GM19452 (cell line): ENCODE measurements at regions not wholly inside any gene's neighbourhood (a gene's known extent, or its start where the extent isn't known, plus 50 kb on each side); places are given as distances from the start of the nearest gene placed in this dataset.
"Not testable (repeated sequence)": the region's sequence is repeated elsewhere in the genome, so short reads cannot be mapped to it uniquely, and the experiment has no call there.

ENCODE experiments used
- ATAC-seq: cut with Tn5 transposase; IDR thresholded peaks from one replicate; pipeline ENCODE4 v1.9.1; 2021; ENCODE audit not compliant: unreplicated experiment

DNA sequence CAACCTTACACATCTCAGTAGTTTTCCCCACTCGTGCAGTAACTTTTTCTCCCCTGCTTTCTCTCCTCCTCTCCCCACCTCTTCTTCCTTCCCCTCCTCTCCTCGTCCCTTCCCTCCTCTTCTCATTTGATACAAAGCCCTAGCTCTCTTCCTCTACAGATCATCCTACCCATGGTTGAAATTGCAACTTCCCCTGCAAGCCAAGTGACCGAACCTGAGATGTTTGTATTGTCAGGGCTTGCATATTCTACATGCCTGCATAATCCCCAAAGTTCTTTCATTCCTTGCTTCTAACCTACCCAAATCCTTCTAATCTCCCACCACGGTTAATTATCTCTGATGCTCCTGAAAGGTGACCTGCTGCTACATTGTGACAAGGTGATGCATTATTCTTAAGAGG lies 408.6 kb upstream of the AMELY start:
- ATAC-seq: not testable (repeated sequence)

- ATAC-seq: no peak
Observed at GRCh38 chrY:7318122-7318521, 406.6 kb upstream of the AMELY start.

DNA sequence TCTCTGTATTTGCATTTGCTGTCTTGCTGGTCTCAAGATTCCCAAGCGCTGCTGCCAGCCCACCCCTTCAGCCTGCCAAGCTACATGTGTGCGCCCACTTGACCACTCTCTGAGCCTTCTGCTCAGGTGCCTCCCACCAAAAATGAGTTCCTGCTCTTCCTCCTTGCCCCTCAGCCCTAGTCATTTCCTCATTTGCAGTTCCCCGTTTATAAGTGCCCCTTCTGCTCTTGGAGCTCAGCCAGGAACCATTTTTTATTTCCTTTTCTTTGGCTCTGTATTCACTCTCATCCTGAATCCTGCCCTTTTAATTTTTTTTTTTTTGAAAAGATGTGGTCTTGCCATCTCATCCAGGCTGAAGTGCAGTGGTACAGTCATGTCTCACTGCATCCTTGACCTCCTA lies 406.0 kb upstream of the AMELY start:
- no peak for ATAC-seq

- ATAC-seq: no peak
Observed at GRCh38 chrY:7310482-7311269, 399.1 kb upstream of the AMELY start.

GRCh38 chrY:7308816-7309215 lies 397.3 kb upstream of the AMELY start:
- no peak for ATAC-seq

GRCh38 chrY:7302306-7302705 lies 390.8 kb upstream of the AMELY start:
- ATAC-seq: no peak

DNA sequence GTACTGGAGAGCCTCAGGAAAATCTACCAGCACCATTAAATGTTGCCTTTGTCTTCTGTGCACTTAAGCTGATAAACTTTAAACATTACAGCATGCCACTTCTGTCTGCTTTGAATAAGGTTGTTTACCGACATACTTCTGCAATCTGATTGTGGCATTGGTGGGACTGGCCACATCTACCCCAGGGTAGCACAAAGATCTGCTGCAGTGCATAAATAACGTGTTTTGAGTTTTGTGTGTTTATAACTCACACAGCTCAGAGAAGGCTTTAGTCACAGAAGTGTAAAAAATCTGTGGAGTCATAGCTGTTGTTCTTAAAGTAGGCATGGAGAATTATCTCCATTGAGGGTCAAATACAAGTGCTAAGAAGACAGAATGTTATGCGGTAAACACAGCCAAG lies 388.4 kb upstream of the AMELY start:
- ATAC-seq: no peak

- ATAC-seq: no peak
Observed at GRCh38 chrY:7292113-7292512, 380.6 kb upstream of the AMELY start.

DNA sequence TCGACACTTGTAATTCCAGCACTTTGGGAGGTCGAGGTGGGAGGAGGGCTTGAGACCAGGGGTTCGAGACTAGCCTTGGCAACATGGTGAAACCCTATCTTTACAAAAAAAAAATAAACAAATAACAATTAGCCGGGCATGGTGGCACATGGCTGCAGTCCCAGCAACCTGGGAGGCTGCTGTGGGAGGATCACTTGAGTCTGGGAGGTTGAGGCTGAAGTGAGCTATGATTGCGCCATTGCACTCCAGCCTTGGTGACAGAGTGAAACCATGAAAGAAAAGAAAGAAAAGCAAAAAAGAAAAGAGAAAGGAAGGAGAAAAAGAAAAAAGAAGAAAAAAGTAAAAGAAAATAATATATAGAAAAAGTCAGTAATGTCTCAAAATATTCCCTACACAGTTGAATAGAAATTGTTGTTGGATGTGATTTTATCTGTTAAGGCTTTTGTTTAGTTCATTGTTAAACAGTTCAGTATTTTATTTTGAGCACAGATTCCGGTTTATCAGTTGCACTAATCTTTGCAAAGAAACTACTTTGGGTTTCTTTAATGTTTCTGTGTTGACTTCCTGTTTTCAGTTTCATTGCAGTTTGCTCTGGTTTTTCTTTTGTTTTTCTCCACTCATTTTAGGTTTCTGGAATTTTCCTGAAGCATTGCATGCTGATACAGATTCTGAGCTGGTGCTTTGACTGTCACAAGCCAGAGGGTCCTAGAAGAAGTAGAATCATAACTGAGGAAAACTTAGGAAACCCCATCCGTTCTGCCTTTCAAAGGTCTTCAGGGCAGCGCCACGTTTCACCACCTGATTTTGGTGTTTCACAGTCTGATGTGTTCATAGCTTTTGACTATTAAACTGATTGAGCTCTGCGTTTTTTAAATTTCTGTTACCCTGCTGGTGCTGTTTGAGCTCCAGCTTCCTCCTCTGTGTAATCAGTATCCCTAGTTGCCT lies 378.6 kb upstream of the AMELY start:
- peak; percentile 85 for ATAC-seq

- ATAC-seq: no peak
Observed at GRCh38 chrY:7288611-7289010, 377.1 kb upstream of the AMELY start.

DNA sequence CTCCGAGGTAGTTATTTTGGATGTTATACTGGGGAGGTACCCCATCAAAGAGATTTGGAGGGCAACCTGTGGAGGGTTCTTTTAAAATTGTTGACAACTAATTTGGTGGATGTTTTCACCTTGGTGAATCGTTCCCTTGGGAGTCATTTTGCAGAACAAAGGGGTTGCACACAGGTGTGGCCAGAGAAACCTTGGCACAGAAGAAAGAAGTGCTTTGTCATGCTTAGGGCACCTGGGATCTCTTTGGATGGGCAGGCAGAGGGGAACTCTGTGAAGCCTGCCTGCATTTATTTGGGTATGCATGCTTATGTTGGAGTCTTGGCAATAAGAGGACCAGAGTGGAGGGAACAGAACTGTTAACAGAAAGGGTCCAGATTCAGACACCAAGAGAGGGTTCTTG lies 376.4 kb upstream of the AMELY start:
- ATAC-seq: not testable (repeated sequence)

GRCh38 chrY:7285388-7285787 lies 373.8 kb upstream of the AMELY start:
- no peak for ATAC-seq

DNA sequence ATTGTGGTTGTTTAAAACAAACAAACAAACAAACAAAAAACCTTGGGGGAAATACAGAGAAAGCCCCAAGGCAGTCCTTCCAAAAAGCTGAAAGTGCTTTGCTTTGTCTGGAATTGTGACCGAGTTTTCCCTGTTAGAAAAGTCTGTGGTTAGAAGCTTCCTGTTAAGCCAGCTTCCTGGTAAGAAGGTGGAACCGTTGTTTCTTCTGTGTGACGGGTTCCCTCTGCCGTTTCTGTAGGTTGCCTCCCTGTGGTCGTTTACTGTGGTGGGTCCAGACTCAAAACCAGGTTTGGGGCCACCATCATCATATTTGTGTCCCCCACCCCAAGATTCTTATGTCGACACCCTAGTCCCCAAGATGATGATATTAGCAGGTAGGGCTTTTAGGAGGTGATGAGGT lies 371.4 kb upstream of the AMELY start:
- ATAC-seq: no peak

DNA sequence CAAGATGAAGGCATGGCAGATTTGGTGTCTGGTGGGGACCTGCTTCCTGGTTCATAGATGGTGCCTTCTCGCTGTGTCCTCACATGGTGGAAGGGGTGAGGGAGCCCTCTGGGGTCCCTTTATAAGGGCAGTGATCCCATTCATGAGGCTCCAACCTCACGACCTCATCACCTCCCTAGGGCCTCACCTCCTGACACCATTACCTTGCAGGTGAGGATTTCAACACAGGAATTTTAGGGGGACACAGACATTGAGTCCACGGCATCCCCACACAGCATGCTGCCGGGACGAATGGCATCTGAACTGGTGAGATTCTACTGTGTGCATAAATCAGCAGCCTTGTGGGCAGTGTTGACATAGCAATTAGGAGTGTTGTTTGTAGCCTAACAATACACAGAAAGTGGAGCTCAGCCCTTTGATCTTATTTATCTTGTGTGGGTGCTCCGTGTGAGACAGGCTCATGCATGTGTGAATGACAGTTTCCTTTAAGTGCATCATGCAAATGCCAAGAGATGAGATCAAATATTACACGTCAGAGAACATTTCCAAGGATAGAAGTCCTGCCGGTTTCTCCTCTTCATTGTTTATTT lies 368.7 kb upstream of the AMELY start:
- not testable (repeated sequence) for ATAC-seq

- no peak for ATAC-seq
Observed at GRCh38 chrY:7275751-7276150, 364.2 kb upstream of the AMELY start.

DNA sequence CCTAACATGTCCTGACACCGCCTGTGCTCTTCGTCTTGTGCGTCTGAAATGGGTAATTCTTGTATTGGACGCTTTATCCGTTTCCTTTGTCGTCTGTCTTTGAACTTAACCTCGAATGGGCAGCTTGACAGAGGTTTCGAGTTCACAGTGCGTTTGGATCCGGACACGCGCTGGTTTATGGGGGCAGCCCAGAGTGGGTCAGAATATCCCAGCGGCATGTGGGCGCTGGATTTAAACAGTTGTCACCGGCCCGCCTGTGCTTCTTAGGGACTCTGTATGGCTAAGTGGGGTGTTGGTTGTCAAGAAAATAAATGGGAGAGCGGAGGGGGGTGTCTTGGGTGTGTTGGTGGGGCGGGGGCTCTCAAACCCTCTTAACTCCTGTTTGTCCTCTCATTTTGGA lies 363.5 kb upstream of the AMELY start:
- ATAC-seq: no peak

DNA sequence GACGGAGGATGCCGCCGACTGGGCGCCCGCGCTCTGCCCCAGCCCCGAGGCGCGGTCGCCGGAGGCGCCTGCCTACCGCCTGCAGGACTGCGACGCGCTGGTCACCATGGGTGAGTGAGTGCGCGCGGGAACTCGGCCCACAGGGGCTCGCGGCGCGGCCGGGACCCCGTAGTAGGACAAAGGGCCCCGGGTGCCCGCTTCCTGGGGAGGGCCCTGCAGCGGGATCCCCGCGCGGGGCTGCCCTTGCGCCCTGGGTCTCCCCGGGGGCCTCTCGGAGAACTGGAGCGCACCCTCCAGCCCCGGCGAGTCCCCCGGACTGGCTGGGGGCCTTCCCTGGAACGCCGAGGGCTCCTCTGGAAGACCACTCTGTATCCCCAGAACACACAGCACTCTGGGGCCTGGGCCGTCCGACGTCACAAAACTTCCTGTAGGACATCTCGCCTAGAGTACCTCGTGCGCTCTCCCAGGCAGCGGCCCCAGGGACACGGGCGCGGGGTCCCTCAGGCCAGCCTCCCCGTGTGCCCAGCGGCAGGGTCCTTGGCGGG lies 362.9 kb upstream of the AMELY start:
- peak; percentile 16 for ATAC-seq

DNA sequence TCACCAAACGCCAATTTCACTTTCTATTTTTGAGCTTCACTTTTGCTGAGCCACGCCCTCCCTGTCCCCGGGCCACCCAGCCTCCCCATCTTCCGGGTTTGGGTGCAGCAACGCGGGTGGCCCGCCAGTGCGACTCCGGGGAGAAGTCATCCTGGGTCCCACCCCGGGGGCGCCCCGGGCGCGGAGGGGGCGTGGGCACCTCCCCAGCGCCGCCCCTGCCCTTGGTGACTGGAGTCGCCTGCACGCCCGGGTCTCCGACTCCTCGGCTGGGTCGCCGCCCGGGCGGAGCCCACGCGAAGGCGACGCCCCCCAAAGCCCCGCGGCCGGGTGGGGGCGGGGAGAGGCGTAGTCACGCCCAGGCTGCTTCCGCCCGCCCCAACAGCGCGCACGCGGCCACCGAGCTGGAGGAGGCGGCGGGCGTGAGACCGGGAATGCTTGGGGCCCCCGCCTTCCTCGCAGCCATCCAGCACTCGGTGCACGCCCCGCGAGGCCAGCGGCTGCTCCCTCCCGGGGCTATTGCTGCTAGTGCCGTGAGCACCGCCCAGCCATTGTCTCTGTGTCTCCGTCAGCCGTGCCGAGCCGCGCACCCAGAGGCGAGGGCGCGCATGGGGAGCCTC lies 362.1 kb upstream of the AMELY start:
- ATAC-seq: peak; percentile 75

DNA sequence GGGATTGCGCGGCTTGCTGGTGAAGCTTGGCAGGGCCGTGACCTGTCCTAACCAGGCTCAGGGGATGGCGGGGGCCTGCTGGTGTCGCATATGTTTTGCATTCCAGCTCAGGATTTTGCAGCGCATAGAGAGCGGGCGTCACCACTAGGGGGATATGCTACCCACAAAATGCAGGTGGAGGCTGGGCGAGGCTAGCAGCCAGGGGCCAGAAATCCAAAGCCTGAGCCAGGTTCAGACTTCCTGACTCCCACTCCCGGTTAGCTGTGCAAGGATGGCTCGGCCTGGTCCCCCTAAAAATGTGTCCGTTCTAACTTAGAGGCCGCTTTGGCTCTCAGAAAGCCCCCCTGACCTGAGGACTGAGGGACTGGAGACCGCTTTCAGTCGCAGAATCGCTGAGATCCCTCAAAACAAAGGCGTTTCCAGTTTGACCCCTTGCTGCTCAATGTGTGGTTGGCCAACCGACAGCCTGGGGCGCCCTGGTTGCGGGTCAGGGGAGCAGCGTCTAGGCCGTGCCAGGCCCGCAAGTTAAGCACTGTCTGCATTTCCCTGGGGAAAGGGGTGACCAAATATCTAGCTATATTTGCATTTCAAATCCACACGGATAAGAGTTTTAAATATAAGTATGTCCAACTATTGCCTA lies 361.1 kb upstream of the AMELY start:
- no peak for ATAC-seq

DNA sequence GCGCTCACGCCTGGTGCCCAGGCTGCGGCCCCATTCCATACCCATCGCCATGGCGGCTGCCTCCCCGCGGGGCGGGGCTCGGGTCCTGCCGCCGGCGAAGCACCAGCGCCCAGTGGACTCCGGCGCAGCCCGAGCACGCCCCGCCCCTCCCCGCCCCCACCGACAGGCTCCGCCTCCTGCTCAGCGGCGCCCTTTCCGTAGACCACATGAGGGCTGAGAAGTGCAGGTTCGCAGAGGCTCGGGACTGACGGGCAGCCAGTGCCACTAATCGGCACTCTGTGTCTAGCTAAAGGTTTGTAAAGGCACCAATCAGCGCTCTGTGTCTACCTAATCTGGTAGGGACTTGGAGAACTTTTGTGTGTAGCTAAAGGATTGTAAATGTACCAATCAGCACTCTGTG lies 352.2 kb upstream of the AMELY start:
- no peak for ATAC-seq

- no peak for ATAC-seq
Observed at GRCh38 chrY:7262531-7262930, 351.0 kb upstream of the AMELY start.
